ENCODE measurements at regions not wholly inside any gene's neighbourhood (a gene's known extent, or its start where the extent isn't known, plus 50 kb on each side); places are given as distances from the start of the nearest gene placed in this dataset.
"Not testable (repeated sequence)": the region's sequence is repeated elsewhere in the genome, so short reads cannot be mapped to it uniquely, and the experiment has no call there.

DNA sequence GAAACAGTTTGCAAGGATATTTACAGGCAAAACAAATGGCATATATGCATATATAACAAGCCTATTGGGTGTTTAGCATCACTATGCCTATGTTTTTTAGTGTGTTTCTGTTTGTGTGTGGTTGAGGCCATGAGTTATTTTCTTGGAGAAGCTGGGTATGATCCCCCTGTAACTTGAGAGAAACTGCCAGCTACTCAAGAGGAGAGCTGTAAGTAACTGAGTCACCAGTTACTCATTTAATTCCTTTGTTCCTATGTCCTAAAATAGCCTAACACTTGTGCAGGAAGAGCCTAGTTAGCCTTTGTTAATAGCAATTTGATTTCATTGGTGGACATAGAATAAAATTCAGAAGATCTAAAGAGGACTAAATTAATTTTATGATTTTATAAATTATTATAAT, 79.1 kb downstream of the PWWP3B start:
- no peaks in the 10 kb centered on the region for H3F3A ChIP-seq (ENCODE audit: low read length, unreplicated experiment)
- H3K9ac ChIP-seq (ENCODE audit: low read length): no peak overlapping the region
- no peaks in the 10 kb centered on the region for H3K27me3 ChIP-seq (ENCODE audit: low read length)
- no peak overlapping the region for H3K4me3 ChIP-seq (ENCODE audit: low read length)
- no peaks in the 10 kb centered on the region for H3K79me2 ChIP-seq (ENCODE audit: low read length)
- intact Hi-C loops (cut with micrococcal nuclease): no loop called here
- H3K9me3 ChIP-seq (ENCODE audit: low read length): no peaks in the 10 kb centered on the region
- POLR2A ChIA-PET (ENCODE audit: unreplicated experiment): no interaction called here
- ATAC-seq (peak; percentile 46; the same call in 1 of the 2 replicates), DNase-seq (peak; percentile 35)
- peaks cover 12% of the 10 kb centered on the region for H3K4me1 ChIP-seq (ENCODE audit: insufficient read depth, low read length)
- H3K9me2 ChIP-seq (replicated peaks; ENCODE audit: low read length): no peaks in the 10 kb centered on the region
- H3K4me2 ChIP-seq (ENCODE audit: low read length): peak overlapping the region; percentile 15; the same call in 1 of the 2 replicates
- peak overlapping the region; percentile 51 for H3K27ac ChIP-seq (ENCODE audit: low read length)
- H2AFZ ChIP-seq (ENCODE audit: low read length): no peak overlapping the region
- CTCF ChIA-PET: no interaction called here
- no TSS peak for BruUV-seq (replicated peaks)
- H3K36me3 ChIP-seq (ENCODE audit: low read depth, low read length): no peaks in the 10 kb centered on the region
- no peak for TF ChIP-seq EZH2 (IDR thresholded peaks at IDR 0.05; ENCODE audit: low read length, unreplicated experiment)
- TF ChIP-seq EZH2phosphoT487 (IDR thresholded peaks at IDR 0.05; ENCODE audit: borderline replicate concordance, low read length): no peak
- TF ChIP-seq, protein P1, sequence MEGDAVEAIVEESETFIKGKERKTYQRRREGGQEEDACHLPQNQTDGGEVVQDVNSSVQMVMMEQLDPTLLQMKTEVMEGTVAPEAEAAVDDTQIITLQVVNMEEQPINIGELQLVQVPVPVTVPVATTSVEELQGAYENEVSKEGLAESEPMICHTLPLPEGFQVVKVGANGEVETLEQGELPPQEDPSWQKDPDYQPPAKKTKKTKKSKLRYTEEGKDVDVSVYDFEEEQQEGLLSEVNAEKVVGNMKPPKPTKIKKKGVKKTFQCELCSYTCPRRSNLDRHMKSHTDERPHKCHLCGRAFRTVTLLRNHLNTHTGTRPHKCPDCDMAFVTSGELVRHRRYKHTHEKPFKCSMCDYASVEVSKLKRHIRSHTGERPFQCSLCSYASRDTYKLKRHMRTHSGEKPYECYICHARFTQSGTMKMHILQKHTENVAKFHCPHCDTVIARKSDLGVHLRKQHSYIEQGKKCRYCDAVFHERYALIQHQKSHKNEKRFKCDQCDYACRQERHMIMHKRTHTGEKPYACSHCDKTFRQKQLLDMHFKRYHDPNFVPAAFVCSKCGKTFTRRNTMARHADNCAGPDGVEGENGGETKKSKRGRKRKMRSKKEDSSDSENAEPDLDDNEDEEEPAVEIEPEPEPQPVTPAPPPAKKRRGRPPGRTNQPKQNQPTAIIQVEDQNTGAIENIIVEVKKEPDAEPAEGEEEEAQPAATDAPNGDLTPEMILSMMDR (conservative IDR thresholded peaks at IDR 0.05; ENCODE audit: low read depth, low read length): no peak
- no peaks in the 10 kb centered on the region for H4K20me1 ChIP-seq (ENCODE audit: low read length)

DNA sequence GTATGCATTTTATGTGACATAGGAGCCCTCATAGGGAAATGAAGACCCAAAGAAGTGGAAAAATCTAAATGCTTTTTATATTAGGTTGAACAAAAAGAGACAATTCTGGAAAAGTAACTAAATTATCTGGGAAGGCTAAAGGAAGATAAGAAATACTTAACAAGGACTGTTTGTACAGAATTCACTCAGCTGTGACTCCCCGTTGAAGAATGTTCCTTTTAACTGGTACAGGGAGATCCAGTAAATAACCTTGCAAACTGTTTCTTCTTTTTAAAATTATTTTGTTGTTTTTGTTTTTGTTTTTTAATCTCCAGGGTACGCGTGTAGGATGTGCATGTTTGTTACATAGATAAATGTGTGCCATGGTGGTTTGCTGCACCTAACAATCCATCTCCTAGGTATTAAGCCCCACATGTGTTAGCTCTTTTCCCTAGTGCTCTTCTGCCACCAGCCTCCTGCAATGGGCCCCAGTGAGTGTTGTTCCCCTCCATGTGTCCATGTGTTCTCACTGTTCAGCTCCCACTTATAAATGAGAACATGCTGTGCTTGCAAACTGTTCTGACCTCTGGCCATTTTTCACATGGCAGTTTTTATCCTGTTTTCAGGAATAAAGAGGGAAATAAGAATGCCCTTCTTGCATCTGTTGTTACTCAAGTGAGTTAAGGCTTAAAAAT, 81.7 kb downstream of the PWWP3B start:
- CTCF ChIA-PET: no interaction called here
- Histone ChIP-seq H3K36me3 (ENCODE audit: low read depth, low read length) (no peaks in the 10 kb centered on the region), H3F3A (ENCODE audit: low read length, unreplicated experiment) (no peaks in the 10 kb centered on the region), H3K27me3 (ENCODE audit: low read length) (no peaks in the 10 kb centered on the region), H3K9ac (ENCODE audit: low read length) (no peak overlapping the region), H3K9me2 (replicated peaks; ENCODE audit: low read length) (no peaks in the 10 kb centered on the region), H3K4me2 (ENCODE audit: low read length) (no peak overlapping the region), H4K20me1 (ENCODE audit: low read length) (no peaks in the 10 kb centered on the region), H3K4me3 (ENCODE audit: low read length) (no peak overlapping the region), H3K79me2 (ENCODE audit: low read length) (no peaks in the 10 kb centered on the region), H3K9me3 (ENCODE audit: low read length) (no peaks in the 10 kb centered on the region), H3K4me1 (ENCODE audit: insufficient read depth, low read length) (peaks cover 12% of the 10 kb centered on the region), H2AFZ (ENCODE audit: low read length) (no peak overlapping the region), H3K27ac (ENCODE audit: low read length) (no peak overlapping the region)
- no TSS peak for BruUV-seq (replicated peaks)
- TF ChIP-seq EZH2 (IDR thresholded peaks at IDR 0.05; ENCODE audit: low read length, unreplicated experiment) (no peak), EZH2phosphoT487 (IDR thresholded peaks at IDR 0.05; ENCODE audit: borderline replicate concordance, low read length) (no peak)
- TF ChIP-seq, protein P1 (conservative IDR thresholded peaks at IDR 0.05; ENCODE audit: low read depth, low read length): no peak
- intact Hi-C loops (cut with micrococcal nuclease): loop anchor here (10.0 kb wide), 1 partner anchor 55 kb away; no protein-coding TSS in a partner anchor
- DNase-seq: no peak
- no peak for ATAC-seq
- POLR2A ChIA-PET (ENCODE audit: unreplicated experiment): no interaction called here

DNA sequence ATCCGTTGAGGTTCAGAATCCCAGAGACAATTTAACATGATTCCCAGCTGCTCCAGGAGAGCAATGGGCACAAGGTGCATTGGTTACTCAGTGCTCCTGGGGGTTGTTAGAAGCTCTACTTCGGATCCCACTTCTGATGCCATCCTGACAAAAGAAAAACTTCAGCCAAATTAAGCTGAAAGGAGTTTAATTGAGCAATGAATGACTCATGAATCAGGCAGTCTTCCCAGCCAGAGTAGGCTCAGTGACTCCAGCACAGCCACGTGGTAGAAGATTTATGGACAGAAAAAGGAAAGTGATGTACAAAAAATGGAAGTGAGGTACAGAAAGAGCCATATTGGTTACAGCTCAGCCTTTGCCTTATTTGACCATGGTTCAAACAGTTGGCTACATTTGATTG, 95.7 kb downstream of the PWWP3B start:
- no TSS peak for BruUV-seq (replicated peaks)

DNA sequence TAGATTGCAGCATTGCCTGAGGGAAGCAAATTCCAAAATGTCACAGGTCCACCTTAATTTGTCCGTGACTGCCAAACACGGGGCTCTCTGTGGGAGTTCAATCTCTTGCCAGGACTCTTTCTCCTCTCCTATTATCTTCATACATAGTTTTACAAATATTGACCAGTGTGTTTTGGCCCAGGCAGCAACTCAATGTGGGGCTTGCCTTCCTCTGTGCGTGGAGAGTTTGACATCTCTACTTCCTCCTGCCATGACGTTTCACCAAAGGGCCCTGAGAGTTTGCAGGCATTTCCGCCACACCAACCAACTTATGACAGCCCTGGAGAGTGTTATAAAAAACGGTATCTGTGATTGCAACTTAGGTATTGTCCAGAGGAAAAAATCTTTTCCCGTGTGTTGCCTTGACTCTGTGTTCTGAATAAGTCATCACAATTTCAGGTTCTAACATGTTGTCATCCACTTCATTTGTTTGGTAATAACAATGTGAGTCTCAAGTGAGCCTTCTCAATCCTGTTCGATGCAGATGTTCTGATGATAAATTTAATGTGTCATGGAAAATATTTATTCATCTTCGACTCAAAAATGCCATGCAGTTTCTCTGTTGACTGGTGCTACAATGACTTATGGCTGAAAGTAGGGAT, 106.0 kb downstream of the PWWP3B start:
- DNase-seq; H3K4me2 ChIP-seq (ENCODE audit: low read length); H3K9me3 ChIP-seq (ENCODE audit: low read length); H3K36me3 ChIP-seq (ENCODE audit: low read depth, low read length); POLR2A ChIA-PET (ENCODE audit: unreplicated experiment); ATAC-seq; H3K27ac ChIP-seq (ENCODE audit: low read length); H3K9me2 ChIP-seq (replicated peaks; ENCODE audit: low read length); H3K9ac ChIP-seq (ENCODE audit: low read length); CTCF ChIA-PET; intact Hi-C loops (cut with micrococcal nuclease); H2AFZ ChIP-seq (ENCODE audit: low read length); BruUV-seq (replicated peaks); H3F3A ChIP-seq (ENCODE audit: low read length, unreplicated experiment); H3K27me3 ChIP-seq (ENCODE audit: low read length); H3K4me3 ChIP-seq (ENCODE audit: low read length); H3K79me2 ChIP-seq (ENCODE audit: low read length); H4K20me1 ChIP-seq (ENCODE audit: low read length); H3K4me1 ChIP-seq (ENCODE audit: insufficient read depth, low read length): not testable (repeated sequence)

More for the DNA sequence above, 95.7 kb downstream of the PWWP3B start:
- Histone ChIP-seq H3K4me2 (ENCODE audit: low read length) (peak overlapping the region; percentile 37), H3K4me3 (ENCODE audit: low read length) (no peak overlapping the region), H3K9me3 (ENCODE audit: low read length) (no peaks in the 10 kb centered on the region), H3K27ac (ENCODE audit: low read length) (no peak overlapping the region), H3K27me3 (ENCODE audit: low read length) (no peaks in the 10 kb centered on the region), H4K20me1 (ENCODE audit: low read length) (no peaks in the 10 kb centered on the region), H3K4me1 (ENCODE audit: insufficient read depth, low read length) (peaks cover 12% of the 10 kb centered on the region; the same call in 1 of the 2 replicates), H3F3A (ENCODE audit: low read length, unreplicated experiment) (no peaks in the 10 kb centered on the region), H3K79me2 (ENCODE audit: low read length) (no peaks in the 10 kb centered on the region), H3K36me3 (ENCODE audit: low read depth, low read length) (no peaks in the 10 kb centered on the region), H3K9ac (ENCODE audit: low read length) (no peak overlapping the region), H3K9me2 (replicated peaks; ENCODE audit: low read length) (no peaks in the 10 kb centered on the region), H2AFZ (ENCODE audit: low read length) (0 out of 2 replicates have a peak overlapping the region, but pooled peaks have one; percentile 34)
- TF ChIP-seq, protein P1 (conservative IDR thresholded peaks at IDR 0.05; ENCODE audit: low read depth, low read length): no peak
- TF ChIP-seq EZH2 (IDR thresholded peaks at IDR 0.05; ENCODE audit: low read length, unreplicated experiment) (no peak), EZH2phosphoT487 (IDR thresholded peaks at IDR 0.05; ENCODE audit: borderline replicate concordance, low read length) (no peak)
- ATAC-seq: peak; percentile 75
- peak; percentile 69 for DNase-seq
- intact Hi-C loops (cut with micrococcal nuclease): loop anchor here (10.0 kb wide), 1 partner anchor 59 kb away; no protein-coding TSS in a partner anchor
- ChIA-PET POLR2A (ENCODE audit: unreplicated experiment) (no interaction called here), CTCF (interaction anchor here (0.6 kb wide), 1 partner anchor 167 kb away, joined by 4 read pairs; no protein-coding TSS in a partner anchor)

All from PC-3 (cell line).